ENCODE measurements at regions not wholly inside any gene's neighbourhood (a gene's known extent, or its start where the extent isn't known, plus 50 kb on each side); places are given as distances from the start of the nearest gene placed in this dataset.
"Not testable (repeated sequence)": the region's sequence is repeated elsewhere in the genome, so short reads cannot be mapped to it uniquely, and the experiment has no call there.

DNA sequence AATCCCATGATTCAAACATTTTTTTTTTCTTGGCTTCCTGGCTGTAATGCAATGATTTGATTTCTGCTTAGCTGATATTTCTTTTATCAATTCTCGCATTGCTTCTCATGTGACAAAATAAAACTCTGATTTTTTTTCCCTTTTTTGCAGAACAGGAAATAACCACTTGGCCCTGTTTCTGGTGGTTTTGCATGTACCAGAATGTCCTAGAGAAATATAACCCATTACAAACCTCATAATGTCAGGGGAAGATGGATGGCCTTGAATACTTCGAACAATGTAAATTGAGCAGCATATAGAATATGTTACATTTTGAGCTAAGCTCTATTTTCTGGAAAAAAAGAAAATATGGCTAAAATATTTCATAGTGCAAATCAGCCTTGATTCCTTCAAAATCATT, 275.6 kb downstream of the RAP2B start:
- no peak for DNase-seq (ENCODE audit: low read depth in 1 of 2, low spot score in 1 of 2)

- DNase-seq (ENCODE audit: low read depth in 1 of 2, low spot score in 1 of 2), result no peak
Measured at GRCh38 chr3:153438271-153438670, 276.2 kb downstream of the RAP2B start.

- DNase-seq (ENCODE audit: low read depth in 1 of 2, low spot score in 1 of 2), result no peak
Measured at GRCh38 chr3:153439780-153440179, 277.8 kb downstream of the RAP2B start.

DNA sequence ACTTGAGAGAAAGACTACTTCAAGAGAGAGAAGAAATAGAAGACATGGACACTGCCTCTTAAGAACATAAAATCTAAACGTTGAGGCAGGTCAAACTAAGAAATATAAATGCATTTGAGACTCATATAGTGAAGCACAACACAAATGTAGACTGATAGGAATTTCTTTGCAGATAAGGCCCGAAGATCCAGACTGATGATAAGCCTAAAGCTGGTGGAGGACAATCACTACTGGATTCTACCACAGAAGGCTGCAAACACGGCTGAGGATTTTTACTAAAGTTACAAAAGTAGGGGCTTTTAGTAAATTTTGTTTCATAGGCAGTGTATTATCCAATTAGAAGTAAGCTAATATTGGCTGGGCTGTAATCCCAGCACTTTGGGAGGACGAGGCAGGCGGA, 278.3 kb downstream of the RAP2B start:
- no peak for DNase-seq (ENCODE audit: low read depth in 1 of 2, low spot score in 1 of 2)

GRCh38 chr3:153442386-153442785, 280.4 kb downstream of the RAP2B start:
- DNase-seq (ENCODE audit: low read depth in 1 of 2, low spot score in 1 of 2), result no peak

DNA sequence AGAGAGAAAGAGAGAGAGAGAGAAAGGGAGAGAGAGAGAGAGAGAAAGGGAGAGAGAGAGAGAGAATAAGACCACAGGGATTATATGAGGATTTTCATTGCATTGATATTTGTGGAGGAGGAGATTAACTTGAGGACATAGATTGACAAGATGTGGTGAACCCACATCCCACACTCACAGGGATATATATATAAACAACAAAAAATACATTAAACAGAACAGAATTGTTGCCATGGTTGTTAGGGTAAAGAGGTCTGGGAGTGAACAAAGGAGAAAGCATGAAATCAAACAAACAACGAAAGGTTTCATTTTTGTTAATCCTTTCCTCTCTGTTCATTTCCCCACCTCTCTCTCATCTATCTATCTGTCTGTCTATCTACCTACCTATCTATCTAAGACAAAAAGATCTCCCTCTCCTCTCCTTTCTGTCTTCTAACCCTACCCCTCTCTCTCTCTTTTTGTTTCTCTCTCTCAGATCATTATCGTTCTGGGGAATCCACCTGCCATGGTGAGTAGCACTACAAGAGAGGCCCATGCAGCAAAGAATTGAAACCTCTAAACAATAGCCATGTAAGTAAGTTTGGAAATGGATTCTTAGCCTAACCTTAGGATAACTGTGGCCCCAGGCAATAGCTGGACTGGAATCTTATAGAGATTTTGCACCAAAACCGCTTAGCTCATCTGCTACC, 280.9 kb downstream of the RAP2B start:
- DNase-seq (ENCODE audit: low read depth in 1 of 2, low spot score in 1 of 2), result no peak

DNA sequence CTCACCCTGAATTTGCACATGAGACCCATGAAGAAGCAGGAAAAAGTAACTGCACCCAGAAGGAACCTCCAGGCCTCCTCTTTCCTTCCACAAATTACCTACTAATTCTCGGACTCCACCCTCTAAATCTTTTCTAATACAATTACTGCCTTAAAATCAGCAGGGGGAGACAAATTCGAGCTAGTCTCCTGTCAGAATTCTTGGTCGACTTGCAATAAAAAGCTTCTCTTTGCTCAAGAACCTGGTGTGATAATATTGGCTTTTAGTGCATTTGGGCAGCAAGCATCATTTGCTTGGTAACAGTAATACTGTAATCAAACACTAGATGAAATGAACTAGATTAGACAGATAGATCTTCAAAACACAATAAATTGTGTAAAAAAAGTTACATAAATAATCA, 281.9 kb downstream of the RAP2B start:
- no peak for DNase-seq (ENCODE audit: low read depth in 1 of 2, low spot score in 1 of 2)

DNA sequence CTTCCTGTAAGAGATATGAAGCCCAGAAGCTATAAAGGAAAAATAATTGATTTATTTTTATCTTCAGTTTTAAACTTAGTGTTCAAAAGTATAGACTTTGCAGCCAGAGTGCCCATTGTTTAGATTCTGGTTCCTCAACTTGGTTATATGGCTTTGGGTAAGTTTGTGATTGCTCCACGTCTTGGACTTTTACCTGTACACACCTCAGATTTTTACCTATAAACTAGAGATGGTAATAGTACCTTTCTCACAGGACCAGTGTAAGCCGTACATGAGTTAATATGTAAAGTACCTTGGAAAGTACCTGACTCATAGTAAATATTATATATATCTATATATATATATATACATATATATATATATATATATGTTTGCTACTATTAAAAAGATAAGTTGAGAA, 283.8 kb downstream of the RAP2B start:
- DNase-seq (ENCODE audit: low read depth in 1 of 2, low spot score in 1 of 2), result no peak

DNA sequence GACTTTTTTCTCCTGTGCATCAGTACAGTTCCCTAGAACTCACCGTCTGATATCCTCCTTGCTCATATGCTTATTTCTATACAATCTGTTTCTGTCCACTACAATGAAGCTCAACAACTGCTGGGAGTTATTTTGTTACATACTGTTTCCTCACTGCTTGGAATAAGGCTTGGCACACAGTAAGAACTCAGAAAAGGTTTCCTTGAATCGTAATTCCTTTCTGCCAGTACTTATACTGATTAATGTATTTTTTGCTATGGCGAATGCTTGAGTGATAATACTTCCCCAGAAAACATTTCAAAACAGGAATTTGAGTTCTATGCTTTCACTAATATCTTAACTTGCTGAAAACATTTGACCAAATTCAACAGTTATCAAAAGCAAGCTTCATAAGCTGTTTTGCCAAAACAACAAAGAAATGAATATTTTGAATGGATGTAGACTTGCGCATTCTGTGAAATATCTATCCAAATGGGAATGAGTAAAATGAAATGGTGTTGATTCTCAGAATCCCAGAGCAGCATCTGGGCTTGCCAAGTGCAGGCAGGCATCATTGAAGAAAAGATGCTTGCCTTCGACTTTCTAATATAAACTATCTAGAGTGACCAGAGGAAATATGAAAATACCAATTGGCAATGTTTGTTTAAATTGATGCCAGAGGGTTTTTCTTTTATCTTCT, 286.3 kb downstream of the RAP2B start:
- DNase-seq (ENCODE audit: low read depth in 1 of 2, low spot score in 1 of 2), result no peak

- DNase-seq (ENCODE audit: low read depth in 1 of 2, low spot score in 1 of 2), result no peak
Measured at GRCh38 chr3:153456833-153457545, 295.0 kb downstream of the RAP2B start.

GRCh38 chr3:153458881-153459280, 296.9 kb downstream of the RAP2B start:
- no peak for DNase-seq (ENCODE audit: low read depth in 1 of 2, low spot score in 1 of 2)

DNA sequence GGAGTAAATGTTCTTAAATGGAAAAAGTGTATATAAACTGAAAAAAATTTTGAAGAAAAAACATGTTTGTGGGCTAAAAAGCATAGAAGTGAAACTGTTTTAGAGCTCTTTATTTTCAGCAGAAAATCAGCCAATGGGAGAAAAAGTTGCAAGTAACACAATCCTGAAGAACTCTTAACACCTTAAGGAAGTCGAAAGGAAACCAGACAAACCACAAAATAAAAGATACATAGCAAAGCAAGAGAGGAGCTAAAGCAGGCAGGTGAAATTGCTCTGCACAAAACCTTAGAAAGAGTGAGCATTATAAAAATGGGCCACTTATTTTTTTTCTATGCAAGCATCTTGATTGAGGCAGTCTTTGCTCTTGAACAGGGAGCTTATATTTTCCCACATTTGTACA, 300.5 kb downstream of the RAP2B start:
- no peak for DNase-seq (ENCODE audit: low read depth in 1 of 2, low spot score in 1 of 2)

GRCh38 chr3:153463895-153464294, 301.9 kb downstream of the RAP2B start:
- no peak for DNase-seq (ENCODE audit: low read depth in 1 of 2, low spot score in 1 of 2)

GRCh38 chr3:153469162-153469561, 307.1 kb downstream of the RAP2B start:
- DNase-seq (ENCODE audit: low read depth in 1 of 2, low spot score in 1 of 2), result no peak

- DNase-seq (ENCODE audit: low read depth in 1 of 2, low spot score in 1 of 2), result no peak
Measured at GRCh38 chr3:153484842-153485241, 322.8 kb downstream of the RAP2B start.

DNA sequence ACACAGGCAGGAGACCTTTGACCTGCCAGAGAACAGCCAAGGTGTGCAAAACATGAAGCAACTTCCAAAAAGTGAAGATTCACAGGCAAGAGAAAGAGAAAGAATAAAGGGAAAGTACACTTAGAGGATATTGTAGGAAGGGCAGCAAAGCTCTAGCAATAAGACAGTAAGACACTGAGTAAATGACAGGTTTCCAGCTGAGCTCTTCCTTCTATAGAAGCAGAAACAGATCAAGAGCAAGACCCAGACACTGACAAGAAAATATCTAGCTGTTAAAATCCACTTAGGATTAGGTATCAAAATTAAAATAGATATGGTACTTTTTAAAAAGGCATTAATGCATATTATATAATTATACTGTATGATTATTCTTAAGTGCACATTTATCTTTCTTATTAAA, 333.4 kb downstream of the RAP2B start:
- DNase-seq (ENCODE audit: low read depth in 1 of 2, low spot score in 1 of 2), result no peak

DNA sequence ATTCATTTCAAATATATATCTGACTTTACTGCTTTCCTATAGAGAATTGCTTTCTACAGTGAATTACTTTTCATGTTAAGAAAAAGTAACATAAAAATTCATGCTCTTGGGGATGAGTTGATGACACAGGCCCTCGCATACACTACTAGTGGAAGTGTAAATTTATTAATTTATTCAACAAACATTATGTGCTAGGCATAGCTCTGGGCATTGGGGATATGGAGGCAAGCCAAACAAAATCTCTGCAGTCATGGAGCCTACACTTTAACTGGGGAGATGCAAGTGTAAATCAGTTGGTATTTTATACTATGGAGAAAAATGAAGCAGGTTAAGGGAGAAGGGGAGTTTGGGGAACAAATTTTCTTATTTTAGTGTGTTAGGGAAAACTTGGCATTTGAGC, 340.7 kb downstream of the RAP2B start:
- no peak for DNase-seq (ENCODE audit: low read depth in 1 of 2, low spot score in 1 of 2)

- no peak for DNase-seq (ENCODE audit: low read depth in 1 of 2, low spot score in 1 of 2)
Measured at GRCh38 chr3:153503873-153504272, 341.8 kb downstream of the RAP2B start.

DNA sequence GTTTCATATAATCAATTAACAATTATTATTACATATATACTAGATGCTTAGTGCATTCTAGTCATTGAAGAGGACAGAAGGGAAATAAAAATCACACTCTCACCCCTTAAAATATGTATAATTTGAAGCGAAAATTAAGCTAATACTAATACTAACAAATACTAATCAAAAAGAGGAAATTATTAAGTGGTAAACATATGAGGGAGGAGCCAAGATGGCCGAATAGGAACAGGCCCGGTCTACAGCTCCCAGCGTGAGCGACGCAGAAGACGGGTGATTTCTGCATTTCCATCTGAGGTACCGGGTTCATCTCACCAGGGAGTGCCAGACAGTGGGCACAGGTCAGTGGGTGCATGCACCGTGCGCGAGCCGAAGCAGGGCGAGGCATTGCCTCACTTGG, 344.2 kb downstream of the RAP2B start:
- not testable (repeated sequence) for DNase-seq (ENCODE audit: low read depth in 1 of 2, low spot score in 1 of 2)

GRCh38 chr3:153506686-153507085, 344.7 kb downstream of the RAP2B start:
- DNase-seq (ENCODE audit: low read depth in 1 of 2, low spot score in 1 of 2), result not testable (repeated sequence)

DNA sequence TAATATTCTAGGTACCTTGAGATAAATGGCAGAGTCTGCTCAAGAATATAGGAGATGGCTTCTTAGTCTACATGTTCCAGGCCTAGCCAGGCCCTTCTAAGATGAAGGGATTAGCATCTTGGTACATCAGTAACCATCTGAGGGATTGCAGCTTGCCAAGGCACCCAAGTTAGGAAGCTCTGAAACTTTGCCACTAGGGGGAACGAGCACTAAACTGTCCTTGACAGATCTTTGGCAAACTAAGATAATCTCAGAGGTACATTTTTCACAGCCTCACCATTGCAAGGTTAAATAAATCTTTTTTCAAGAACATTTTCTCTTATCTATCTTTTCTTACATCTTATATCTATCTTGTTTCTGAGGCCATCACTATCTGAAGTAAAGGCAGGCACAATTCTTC, 351.2 kb downstream of the RAP2B start:
- no peak for DNase-seq (ENCODE audit: low read depth in 1 of 2, low spot score in 1 of 2)

DNA sequence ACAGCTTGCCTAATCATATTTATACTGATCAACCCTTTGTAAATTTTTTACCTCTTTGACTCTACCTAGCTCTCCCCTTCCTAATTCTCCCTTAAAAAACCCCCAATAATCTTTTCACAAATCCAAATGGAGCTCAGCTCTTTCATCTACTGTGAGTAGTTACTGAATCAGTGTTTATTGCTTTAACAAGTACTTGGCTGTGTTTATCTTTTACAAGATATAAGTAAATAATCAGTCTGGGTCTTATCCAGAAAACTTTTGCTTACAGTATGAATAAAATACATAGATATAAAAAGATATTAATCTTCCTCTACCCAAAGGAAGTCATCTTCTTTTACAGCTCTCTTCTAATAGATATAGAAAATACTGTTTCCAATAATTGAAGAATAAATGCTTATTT, 366.4 kb downstream of the RAP2B start:
- no peak for DNase-seq (ENCODE audit: low read depth in 1 of 2, low spot score in 1 of 2)

Data from activated CD4-positive, alpha-beta T cell treated with anti-CD3 and anti-CD28 coated beads, Interleukin-2, amount 50 U/mL, for 24 hours (primary cell).